NCI-H1092 (cell line): ENCODE measurements at regions not wholly inside any gene's neighbourhood (a gene's known extent, or its start where the extent isn't known, plus 50 kb on each side); places are given as distances from the start of the nearest gene placed in this dataset.

ENCODE experiments used
- DNase-seq: peaks from one replicate; lab custom pipeline; 2025; lab: John Stamatoyannopoulos, UW

DNA sequence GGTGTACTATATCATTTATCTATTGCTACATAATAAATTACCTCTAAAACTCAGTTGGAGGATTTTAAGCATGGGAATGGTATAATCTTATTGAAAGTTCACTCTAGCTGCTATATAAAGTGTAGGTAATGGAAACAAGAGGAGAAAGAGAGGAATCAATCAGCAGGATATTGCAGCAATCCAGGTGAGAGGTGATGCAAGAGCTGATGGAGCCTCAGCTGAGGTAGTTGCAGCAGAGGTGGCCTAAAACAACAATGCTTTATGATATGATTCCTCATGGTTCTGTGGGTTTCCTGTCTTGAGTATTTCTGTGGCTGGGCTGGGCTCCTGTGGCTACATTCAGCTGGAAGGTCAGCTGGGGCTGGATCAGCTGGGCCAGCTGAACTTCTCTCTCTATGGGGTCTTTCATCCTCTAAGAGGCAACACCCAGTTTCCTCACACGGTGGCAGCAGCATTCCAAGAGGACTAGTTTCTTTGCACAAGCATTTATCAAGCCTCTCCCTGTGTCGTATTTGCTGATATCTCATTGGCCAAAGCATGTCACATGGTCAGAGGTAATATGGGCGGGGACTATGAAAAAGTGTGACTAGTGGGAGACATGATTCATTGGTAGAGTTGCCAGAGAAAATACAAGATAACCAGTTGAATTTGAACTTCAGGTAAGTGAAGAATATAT is 135.4 kb upstream of the LARGE1 start:
- peak; percentile 31 for DNase-seq

DNA sequence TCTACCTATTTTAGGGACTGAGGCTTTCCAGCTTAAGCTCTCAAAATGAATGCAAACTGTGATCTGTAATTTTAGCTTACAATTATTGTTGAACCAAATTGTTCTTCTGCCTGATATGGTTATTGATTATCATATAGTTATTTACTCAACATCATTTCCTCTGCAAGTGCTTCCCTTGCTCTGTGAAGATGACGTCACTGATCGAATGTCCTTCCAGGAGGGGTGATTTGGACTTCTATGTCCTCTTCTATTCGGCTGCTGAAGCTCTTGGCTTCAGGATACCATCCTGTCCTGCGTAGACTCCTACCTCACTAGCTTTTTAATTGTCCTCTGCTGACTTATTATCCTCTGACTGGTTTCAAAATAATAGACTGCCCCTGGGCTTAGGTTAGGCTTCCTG is 137.4 kb upstream of the LARGE1 start:
- no peak for DNase-seq

DNA sequence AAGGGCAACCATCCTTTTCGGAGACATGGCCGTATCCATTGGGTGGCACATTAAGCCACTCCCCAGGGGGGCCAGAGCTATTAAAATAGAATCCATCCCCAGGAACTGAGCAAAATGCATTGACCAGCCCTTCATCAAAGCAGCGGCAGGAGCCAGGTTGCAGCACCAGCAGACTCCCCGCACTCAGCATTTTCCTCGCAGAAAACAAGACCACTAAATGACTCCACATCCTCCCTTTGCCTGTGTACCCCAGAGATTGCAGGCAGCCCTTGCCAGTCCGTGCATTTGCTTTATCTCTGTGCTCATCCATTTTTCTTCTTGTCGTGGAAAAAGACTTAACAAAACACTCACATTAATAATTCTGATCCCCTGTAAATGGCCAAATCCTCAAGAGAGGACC is 144.4 kb upstream of the LARGE1 start:
- no peak for DNase-seq

DNA sequence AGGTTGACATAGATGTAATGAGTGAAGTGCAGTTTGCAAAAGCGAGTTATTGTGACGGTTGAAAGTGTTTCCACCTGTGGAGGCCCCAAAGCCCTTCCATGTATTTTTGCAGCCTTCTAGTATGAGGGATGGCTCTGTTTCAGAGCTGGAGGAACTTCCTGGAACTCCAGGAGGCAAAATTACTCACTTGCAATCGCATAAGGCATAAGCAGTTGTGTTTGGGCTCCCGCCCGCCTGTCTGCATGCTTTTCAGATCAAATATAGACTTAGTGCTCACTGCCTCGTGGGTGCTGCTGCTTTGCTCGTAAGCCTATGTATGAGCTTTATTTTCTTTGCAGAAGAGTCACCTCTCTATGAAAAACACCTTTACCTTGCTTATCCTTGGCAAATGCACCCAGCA is 146.8 kb upstream of the LARGE1 start:
- DNase-seq: no peak

DNA sequence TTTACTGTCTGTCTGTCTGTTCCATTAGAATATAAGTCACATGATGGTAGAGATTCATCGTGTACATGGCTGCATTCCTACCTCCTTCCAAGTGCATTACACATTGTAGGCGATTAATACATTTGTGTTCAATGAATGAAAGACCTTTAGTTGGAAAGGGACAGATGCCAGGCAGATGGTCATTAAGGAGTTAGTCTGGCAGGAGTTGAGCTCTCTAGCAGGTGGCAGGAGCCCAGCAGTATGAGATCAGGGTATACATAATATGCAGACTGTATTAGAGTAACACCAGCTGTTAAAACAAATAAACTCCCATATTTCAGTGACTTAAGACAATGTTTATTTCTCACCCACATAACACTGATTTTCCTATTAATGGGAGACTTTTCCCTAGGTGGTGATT is 147.7 kb upstream of the LARGE1 start:
- DNase-seq: peak; percentile 7

DNA sequence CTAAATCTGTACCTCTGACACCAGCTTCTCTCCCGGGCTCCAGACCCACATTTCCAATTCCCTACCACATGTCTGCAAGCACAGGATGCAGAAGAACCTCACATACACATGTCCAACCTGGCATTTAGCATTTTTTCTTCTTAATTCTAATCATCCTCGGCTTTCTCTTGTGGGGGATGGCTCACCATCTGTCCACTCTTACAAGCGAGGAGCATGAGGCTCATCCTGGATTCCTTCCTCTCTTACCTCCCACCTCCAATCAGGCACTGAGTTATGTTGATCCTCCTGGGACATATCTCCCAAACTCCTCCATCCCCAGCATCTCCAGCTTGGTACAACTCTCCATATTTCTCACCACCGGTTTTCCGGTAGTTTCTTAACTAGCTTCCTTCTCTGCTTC is 149.8 kb upstream of the LARGE1 start:
- DNase-seq: no peak

DNA sequence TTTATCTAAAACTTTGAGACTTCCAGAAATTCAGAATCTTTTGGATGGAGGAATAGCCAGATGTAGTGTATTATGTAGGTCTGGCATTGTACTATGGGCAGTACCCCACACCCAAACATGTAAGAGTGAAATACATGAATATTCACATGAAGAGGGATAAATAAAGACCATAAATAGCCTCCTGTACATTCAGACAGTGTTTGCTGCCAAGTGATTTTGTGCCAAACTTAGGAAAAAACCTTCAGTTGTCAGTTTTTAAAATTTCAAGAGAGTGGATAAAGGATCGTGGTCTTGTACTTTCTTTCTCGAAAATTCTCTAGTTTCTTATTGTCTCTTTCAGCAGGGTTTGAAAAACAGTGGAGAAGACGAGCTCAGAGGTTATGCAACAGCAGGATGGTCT is 150.3 kb upstream of the LARGE1 start:
- no peak for DNase-seq

DNA sequence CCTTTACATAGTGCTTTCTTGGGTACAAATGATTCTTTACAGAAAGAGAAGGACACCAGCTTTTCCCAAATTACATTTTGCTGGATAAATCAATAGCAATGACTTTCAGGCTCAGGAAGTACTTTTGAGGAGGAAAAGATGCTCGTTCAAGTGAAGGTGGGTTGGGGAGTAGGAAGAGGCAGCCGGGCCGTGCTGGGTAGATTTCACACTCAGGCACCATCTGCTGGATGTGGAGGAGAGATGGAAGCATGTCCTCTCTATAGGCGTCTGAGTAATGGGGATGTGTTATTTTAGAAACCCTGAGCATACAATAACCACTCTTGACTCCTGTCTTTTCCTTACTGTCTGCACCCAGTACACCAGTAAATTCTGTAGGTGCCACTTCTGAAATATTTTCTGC is 152.3 kb upstream of the LARGE1 start:
- DNase-seq: no peak

DNA sequence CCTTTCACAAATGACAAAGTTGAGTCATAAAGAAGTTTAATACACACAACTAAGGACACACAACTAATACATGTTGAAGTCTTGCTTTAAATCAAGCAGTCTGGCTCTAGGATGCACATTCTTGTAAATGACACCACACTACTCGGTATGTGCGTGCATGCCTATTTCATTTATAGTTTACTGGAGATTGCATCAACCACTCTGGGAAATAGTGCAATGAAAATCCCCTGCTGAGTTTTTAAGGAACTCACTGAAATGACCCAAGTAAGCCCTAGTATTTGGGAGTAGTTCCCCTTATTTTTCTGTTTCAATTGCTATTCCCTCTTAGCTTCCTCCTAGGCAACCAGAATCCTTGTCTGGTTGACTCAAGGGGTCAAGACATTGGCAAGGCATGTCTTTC is 160.2 kb upstream of the LARGE1 start:
- DNase-seq: no peak

DNA sequence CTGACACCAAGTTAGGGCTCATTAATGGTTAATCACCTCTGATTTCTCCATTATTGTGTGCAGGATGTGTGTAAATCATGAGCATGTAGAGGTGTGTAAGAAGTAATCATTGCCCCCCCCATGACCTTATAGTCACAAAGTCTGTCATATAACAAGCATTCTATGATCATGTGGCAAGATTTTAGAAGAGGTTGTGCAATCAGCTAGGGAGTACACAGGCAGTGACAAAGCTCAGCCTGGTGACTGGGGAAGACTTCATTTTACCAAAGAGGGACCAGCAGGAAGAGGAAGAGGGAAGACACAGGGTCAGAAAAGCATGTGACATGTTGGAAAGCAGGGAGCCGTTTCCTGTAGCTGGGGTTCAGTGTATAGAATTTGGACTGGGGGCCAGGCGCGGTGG is 176.5 kb upstream of the LARGE1 start:
- no peak for DNase-seq

DNA sequence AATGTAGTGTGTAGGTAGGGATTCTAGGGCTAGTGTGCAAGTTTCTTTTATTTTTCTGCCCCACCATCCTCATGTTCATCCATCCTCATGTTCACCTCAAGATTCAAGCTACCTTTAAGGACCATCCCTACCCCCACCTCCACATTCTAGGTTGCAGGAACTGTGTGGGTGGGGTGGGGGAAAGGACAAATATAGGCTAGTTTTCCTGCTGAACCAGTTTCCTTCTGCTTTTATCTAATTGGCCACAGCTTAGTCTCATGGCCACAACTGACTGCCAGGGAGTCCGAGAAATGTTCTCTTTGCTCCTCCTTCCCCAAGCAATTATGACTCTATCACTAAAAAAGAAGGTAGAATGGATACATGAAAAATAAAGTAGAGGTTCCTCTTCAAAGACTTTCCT is 179.0 kb upstream of the LARGE1 start:
- no peak for DNase-seq

DNA sequence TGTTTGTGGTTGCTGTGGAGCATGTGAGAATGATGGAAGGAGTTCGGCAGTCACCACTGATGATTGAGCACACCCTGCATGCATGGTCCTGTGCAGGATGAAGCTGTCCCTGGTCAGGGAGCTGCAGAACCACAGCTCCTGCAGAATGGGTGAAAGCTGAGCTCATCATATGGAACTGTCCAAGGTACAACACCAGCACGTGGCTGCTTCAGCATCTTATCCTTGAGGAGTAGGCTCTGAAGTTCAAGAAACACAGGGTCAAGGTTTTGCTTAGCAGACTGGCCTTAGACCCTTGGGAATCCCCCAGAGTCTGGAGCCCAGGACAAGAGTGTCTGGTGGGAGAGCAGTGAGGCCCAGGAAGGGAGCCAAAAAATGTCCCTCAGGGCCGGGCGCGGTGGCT is 182.4 kb upstream of the LARGE1 start:
- DNase-seq: no peak

DNA sequence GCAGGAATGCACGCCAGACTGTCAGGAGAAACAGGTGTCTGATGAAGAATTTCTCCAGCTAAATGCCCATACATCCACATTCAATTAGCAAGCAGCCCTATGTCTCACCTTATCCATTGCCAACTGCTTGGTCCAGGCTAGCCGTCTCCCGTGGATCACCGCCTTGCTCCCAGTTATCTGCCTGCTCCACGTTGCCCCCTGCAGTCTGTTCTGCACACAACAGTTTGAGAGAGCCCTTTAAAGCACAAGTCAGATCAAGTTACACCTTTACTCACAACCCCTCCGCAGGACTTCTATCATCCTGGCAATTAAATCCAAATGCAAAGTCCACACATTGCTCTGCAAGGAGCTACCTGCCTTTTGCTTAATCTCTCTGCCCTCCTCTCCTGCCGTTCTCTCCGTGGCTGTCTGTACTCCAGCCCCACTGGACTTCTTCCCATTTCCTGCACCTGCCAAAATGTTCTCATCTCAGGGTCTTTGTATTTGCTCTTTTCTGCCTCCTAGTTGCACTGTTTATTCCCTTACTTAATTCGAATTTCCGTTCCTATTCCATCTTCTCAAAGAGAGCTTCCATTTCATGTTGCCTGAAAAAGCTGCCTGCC is 185.3 kb upstream of the LARGE1 start:
- DNase-seq: peak; percentile 75

DNA sequence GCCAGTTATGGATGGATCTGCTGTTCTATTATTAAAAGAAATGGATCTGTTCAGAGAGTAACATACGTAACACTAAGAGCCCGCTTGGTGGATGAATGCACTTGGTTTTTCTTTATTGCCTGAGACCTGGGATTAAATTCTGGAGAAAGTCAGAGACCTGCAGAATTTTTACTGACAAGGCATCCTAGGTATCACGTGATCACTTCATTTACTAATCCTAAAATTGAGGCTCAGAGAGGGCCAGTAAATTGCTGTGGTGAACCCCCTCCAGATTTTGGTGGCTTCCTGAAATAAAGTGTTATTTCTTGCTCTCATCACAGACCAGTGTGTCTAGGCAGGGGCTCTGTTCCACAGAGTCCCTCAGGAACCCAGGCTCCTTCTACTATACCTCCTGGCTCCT is 187.9 kb upstream of the LARGE1 start:
- DNase-seq: no peak

DNA sequence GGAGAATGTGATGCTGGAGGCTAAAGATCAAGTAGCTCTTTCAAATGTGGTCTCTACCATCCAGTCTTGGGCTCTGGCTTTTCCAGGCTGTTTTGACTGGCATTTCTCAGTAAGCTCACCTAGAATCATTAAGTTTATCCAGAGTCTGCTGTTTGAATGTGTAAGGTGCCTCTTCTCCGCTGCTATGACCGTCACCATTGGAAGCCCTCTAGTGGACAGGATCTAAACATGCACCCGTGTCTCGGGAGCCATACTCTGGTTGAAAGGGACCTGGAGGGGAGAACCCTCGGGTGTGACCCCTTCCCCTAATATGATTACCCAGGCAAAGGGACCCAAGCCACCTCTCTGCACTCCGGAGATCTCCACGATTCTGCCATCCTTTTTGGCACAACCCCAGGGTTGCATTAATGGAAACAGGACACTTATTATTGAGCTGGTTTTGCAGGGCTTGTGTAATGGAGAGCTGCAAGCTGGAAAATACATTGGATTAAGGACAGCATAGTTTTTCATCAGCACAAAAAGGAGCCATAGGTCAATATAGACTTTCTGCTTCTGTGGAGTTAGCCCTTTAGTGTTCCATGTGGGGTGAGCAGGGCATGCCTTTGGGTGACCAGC is 191.0 kb upstream of the LARGE1 start:
- no peak for DNase-seq

DNA sequence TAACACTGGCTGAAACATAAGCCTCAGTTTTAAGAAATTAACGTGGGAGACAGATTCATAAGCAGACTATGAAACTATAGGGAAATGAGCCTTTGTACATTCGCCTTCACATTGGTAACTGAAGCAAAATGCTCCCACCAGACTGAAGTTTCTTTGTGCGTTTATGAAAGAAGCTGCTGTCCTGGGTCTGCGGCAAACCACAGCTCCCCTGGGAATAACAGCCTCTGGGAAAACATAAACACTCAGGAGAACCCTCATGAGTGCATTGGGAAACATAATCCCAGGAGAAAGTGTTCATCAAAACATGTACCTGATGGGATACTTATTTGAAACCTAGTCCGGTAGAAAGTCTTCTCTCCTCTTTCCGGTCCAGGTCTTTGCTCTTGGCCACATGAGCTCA is 193.1 kb upstream of the LARGE1 start:
- DNase-seq: no peak

DNA sequence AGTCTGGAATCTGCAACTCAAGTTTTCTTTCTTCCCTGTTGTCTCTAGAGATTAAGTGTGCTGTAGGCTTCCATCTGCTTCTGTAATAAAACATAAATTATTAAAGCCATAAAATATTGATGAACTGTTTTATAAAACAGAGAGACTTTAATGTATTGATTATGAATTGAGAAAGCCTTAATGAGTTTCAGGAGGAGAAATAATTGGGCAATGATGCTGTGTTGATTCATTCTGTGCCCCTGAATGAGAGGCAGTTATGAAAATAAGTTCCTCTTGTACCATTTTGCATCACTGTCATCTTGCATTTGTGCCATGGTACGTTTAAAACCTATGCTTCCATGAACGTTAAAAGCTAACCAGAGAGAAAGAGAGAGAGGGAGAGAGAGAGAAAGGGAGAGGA is 194.1 kb upstream of the LARGE1 start:
- no peak for DNase-seq

DNA sequence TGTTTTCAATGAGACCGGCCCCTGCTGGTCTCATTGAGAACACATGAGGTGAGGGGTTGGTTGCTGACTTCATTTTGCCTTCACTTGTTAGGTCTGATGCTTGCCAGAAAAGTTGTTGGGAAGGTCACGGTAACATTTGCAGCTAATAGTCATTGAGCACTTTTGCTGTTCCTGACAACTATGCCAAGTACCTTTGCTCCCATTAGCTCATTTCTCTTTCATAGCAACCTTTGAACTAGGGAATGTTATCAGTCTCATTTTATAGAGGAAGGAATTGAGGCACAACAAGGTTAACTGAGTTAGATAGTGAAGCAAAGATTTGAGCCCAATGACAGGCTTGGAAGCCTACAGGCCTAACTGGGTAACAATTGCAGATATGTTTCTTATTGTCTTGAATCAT is 195.4 kb upstream of the LARGE1 start:
- DNase-seq: no peak

DNA sequence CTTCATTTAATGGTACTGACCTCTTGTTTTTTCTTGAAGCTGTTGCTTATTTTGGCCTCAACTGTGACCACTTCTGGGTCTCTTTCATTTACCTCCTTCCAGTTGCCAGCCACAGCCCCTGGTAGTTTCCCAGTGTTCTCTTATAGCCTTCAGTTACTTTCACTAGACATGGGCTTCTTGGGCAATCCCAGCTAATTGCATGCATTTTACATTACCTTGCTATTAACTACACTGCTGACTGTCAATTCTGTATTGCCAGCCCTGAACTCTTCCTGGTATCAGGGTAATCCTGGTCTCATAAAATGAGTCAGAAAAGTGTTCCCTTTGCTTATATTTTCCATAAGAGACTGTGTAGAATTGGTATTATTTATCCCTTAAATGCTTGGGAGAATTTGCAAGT is 195.8 kb upstream of the LARGE1 start:
- DNase-seq: no peak

DNA sequence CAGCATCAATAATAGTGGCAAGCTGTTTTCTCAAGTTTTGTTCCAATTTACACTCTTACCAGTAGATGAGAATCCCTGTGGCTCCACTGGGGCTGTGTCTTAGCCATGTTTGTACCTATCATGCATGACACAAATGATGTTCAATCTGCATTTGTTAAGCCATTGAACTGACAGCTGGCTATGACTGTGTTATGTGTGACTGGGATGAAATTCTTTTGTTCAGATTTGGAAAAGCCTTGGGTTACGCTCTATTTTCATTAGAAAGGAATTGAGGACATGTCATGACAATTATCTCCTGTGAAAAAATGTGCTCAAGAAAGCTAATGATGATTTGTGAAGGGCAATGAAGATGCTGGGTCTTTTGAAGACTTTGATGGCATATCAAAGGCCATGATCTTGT is 201.8 kb upstream of the LARGE1 start:
- DNase-seq: no peak

DNA sequence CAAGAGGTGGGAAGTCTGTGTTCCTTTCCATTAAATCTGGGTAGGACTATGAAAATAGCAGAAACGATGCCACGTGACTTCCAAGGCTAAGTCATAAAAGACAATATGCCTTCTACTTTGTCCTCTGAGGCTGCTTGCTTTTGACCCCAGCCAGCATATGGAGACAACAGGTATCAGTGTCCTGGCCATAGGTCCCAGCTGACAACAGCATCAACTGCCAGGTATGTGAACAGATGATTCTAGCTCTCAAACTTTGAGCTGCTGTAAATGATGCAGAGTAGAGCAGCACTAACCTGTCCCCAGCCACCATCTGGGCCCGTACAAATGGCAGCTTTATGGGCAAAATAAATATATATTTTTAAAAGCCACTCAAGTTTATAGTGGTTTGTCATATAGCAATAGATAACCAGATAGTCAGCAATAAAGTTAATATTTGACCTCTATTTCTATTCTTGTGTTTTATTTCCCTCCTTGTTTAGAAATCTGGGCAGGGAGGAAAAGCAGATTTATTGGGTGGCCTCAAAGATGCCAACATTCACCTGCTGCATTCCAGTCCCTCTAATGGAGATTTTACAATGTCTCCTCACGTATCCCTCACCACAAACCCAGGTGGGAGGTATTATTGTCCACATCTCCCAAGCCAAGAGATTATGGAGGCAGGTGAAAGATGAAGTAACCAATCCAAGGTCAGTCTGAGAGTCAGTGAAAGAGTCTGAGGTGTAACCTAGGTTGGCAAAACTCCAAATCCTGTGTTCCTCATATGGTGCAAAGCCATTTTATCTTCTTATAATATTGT is 209.6 kb upstream of the LARGE1 start:
- DNase-seq: no peak

DNA sequence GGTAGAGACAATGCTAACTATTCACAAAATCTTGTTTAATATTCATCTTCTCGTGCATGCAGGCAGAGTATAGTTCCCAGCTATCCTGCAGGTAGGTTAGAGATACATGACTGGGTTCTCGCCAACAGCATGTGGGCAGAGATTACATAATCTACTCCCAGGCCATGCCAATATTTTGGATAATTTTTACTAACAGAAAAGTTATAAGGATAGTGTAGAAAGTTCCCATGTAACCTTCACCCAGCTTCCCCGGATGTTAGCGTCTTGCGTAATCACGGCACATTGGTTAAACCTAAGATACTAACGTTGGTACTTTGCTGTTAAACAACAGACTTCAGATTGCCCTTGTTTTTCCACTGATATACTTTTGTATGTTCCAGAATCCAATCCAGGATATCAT is 215.5 kb upstream of the LARGE1 start:
- no peak for DNase-seq

DNA sequence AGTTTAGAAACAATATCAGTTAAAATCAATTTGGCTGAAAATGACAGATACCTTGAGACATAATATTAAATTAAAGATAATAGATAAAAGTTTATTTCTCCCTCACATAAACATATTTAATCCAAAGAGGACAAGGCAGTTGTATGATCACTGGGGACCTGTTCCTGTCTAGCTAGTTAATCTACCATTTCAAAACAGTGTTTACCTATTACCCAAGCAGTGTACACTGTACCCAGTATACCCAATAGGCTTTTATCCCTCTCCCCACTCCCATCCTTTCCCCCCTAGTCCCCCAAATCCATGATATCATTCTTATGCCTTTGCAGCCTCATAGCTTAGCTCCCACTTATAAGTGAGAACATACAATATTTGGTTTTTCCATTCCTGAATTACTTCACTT is 229.7 kb upstream of the LARGE1 start:
- no peak for DNase-seq
